Liver (tissue), 8 donors: ENCODE measurements at regions not wholly inside any gene's neighbourhood (a gene's known extent, or its start where the extent isn't known, plus 50 kb on each side); places are given as distances from the start of the nearest gene placed in this dataset.

Experiments
- DNase-seq: peaks from one replicate; pipeline ENCODE4 v3.0.0-alpha.2; 2017; ENCODE audit warnings: low spot score
- H3K27ac ChIP-seq, 2 donors: one replicate each; pipeline ENCODE4 v1.7.0; 2013; ENCODE audit warnings: inconsistent platforms in 2 of 2, low read length in 2 of 2, control low read depth in 1 of 2, low read depth in 1 of 2, mild to moderate bottlenecking in 1 of 2
- H3K27me3 ChIP-seq, 4 donors: one replicate each; pipeline versions ENCODE4 v1.6.1 to v1.7.0; 2013; ENCODE audit warnings: low read length in 3 of 4, inconsistent platforms in 1 of 4, mild to moderate bottlenecking in 1 of 4, moderate library complexity in 1 of 4; ENCODE audit not compliant: control insufficient read depth in 4 of 4, insufficient read depth in 4 of 4
- H3K36me3 ChIP-seq, 4 donors: one replicate each; pipeline versions ENCODE4 v1.6.1 to v1.7.0; 2013; ENCODE audit warnings: low read length in 3 of 4, mild to moderate bottlenecking in 3 of 4, low read depth in 1 of 4, moderate library complexity in 1 of 4; ENCODE audit not compliant: control insufficient read depth in 4 of 4, insufficient read depth in 3 of 4
- H3K4me1 ChIP-seq, 4 donors: one replicate each; pipeline versions ENCODE4 v1.6.1 to v1.7.0; 2013; ENCODE audit warnings: low read length in 3 of 4, mild to moderate bottlenecking in 3 of 4, moderate library complexity in 1 of 4; ENCODE audit not compliant: control insufficient read depth in 4 of 4, insufficient read depth in 4 of 4
- H3K4me3 ChIP-seq, 3 donors: one replicate each; pipeline versions ENCODE4 v1.6.1 to v1.7.0; 2013; ENCODE audit warnings: low read length in 3 of 3, control low read depth in 1 of 3, low read depth in 1 of 3, mild to moderate bottlenecking in 1 of 3
- H3K9ac ChIP-seq, 2 donors: one replicate each; pipeline ENCODE4 v1.7.0; 2013; ENCODE audit warnings: low read length in 2 of 2, mild to moderate bottlenecking in 2 of 2, moderate library complexity in 2 of 2, control low read depth in 1 of 2, low read depth in 1 of 2
- H3K9me3 ChIP-seq, 4 donors: one replicate each; pipeline versions ENCODE4 v1.6.1 to v1.7.0; 2013; ENCODE audit warnings: low read length in 3 of 4; ENCODE audit not compliant: control insufficient read depth in 4 of 4
- EGR1 ChIP-seq, 2 donors: IDR thresholded peaks; 2 replicates each; pipeline ENCODE4 v1.6.1; 2016 to 2018; ENCODE audit warnings: antibody characterized with exemption in 2 of 2, low read depth in 2 of 2
- FOXA1 ChIP-seq: IDR thresholded peaks from 2 replicates; pipeline ENCODE4 v1.6.1; 2016; ENCODE audit warnings: antibody characterized with exemption
- FOXA2 ChIP-seq: IDR thresholded peaks from 2 replicates; pipeline ENCODE4 v1.6.1; 2016; ENCODE audit warnings: antibody characterized with exemption
- GABPA ChIP-seq, 2 donors: IDR thresholded peaks in 1 of 2; conservative IDR thresholded peaks in 1 of 2; 2 replicates each; pipeline ENCODE4 v1.6.1; 2016; ENCODE audit warnings: antibody characterized with exemption in 2 of 2, mild to moderate bottlenecking in 1 of 2, moderate library complexity in 1 of 2
- HNF4A ChIP-seq, 2 donors: conservative IDR thresholded peaks; 2 replicates each; pipeline ENCODE4 v1.6.1; 2016; ENCODE audit warnings: antibody characterized with exemption in 2 of 2, mild to moderate bottlenecking in 2 of 2
- JUND ChIP-seq, 2 donors: IDR thresholded peaks; 2 replicates each; pipeline ENCODE4 v1.6.1; 2016; ENCODE audit warnings: antibody characterized with exemption in 2 of 2
- NR2F2 ChIP-seq: IDR thresholded peaks from 2 replicates; pipeline ENCODE4 v1.6.1; 2016; ENCODE audit warnings: antibody characterized with exemption
- RXRA ChIP-seq, 2 donors: IDR thresholded peaks; 2 replicates each; pipeline ENCODE4 v1.6.1; 2017 to 2018; ENCODE audit warnings: antibody characterized with exemption in 2 of 2, mild to moderate bottlenecking in 1 of 2
- TAF1 ChIP-seq: conservative IDR thresholded peaks from 2 replicates; pipeline ENCODE4 v1.6.1; 2016; ENCODE audit warnings: antibody characterized with exemption, mild to moderate bottlenecking
- YY1 ChIP-seq: IDR thresholded peaks from 2 replicates; pipeline ENCODE4 v1.6.1; 2016; ENCODE audit warnings: antibody characterized with exemption, mild to moderate bottlenecking
- WGBS: extraction: QIAGEN DNeasy Blood & Tissue Kit; methylation state at CpG from one replicate; pipeline ENCODE4 v1.1.7; 2013; 5-methylcytosine and 5-hydroxymethylcytosine counted together
- TF ChIP-seq, protein P1 (sequence below): fragments of 150-350 bp; IDR thresholded peaks from 2 replicates; pipeline ENCODE4 v1.5.1; 2017; ENCODE audit warnings: improper control_type of control experiment, low read depth, low read length; ENCODE audit not compliant: missing input control
- TF ChIP-seq, protein P2 (sequence below): IDR thresholded peaks from 2 replicates; pipeline ENCODE4 v1.6.1; 2016; ENCODE audit warnings: antibody characterized with exemption
- TF ChIP-seq, protein P3 (sequence below): IDR thresholded peaks from 2 replicates; pipeline ENCODE4 v1.6.1; 2016; ENCODE audit warnings: antibody characterized with exemption
- TF ChIP-seq, protein P4 (sequence below): IDR thresholded peaks from 2 replicates; pipeline ENCODE4 v1.6.1; 2016; ENCODE audit warnings: antibody characterized with exemption, mild to moderate bottlenecking
- donor health status: healthy.
- donor health status: healthy.
- donor health status: healthy.
- donor health status: healthy.
- donor health status: healthy.

DNA sequence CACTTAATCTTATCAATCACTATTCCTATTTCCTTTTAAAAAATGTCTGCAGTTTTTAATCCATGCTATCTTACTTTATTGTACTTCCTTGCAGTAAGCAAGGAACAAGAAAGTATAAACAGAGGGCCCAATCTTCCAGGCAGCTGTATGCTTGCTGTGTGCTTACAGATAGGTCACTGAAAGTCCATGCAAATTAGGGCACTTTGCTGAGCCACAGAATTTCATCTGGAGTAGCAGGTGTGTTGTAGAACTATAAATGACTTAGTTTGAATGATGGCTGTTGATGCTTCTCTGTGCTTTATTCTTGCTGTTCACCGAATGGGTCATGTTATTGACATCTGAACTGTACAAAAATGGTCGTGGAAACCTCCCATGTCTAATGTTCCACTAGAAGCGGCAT, 154.6 kb downstream of the ATOH1 start:
- H3K4me1 ChIP-seq: no peaks in the 10 kb centered on the region
- H3K36me3 ChIP-seq: no peaks in the 10 kb centered on the region
- H3K27me3 ChIP-seq: no peaks in the 10 kb centered on the region
- H3K9me3 ChIP-seq: peaks cover 0 to 2% (median 0%) of the 10 kb centered on the region in 4 donors
- WGBS: 72% methylated on average over 3 of the region's 3 CpGs
- H3K9ac ChIP-seq: no peak overlapping the region
- H3K27ac ChIP-seq: no peak overlapping the region
- H3K4me3 ChIP-seq: no peak overlapping the region
- TF ChIP-seq, protein P1, sequence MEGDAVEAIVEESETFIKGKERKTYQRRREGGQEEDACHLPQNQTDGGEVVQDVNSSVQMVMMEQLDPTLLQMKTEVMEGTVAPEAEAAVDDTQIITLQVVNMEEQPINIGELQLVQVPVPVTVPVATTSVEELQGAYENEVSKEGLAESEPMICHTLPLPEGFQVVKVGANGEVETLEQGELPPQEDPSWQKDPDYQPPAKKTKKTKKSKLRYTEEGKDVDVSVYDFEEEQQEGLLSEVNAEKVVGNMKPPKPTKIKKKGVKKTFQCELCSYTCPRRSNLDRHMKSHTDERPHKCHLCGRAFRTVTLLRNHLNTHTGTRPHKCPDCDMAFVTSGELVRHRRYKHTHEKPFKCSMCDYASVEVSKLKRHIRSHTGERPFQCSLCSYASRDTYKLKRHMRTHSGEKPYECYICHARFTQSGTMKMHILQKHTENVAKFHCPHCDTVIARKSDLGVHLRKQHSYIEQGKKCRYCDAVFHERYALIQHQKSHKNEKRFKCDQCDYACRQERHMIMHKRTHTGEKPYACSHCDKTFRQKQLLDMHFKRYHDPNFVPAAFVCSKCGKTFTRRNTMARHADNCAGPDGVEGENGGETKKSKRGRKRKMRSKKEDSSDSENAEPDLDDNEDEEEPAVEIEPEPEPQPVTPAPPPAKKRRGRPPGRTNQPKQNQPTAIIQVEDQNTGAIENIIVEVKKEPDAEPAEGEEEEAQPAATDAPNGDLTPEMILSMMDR: no peak
- no peak for DNase-seq

DNA sequence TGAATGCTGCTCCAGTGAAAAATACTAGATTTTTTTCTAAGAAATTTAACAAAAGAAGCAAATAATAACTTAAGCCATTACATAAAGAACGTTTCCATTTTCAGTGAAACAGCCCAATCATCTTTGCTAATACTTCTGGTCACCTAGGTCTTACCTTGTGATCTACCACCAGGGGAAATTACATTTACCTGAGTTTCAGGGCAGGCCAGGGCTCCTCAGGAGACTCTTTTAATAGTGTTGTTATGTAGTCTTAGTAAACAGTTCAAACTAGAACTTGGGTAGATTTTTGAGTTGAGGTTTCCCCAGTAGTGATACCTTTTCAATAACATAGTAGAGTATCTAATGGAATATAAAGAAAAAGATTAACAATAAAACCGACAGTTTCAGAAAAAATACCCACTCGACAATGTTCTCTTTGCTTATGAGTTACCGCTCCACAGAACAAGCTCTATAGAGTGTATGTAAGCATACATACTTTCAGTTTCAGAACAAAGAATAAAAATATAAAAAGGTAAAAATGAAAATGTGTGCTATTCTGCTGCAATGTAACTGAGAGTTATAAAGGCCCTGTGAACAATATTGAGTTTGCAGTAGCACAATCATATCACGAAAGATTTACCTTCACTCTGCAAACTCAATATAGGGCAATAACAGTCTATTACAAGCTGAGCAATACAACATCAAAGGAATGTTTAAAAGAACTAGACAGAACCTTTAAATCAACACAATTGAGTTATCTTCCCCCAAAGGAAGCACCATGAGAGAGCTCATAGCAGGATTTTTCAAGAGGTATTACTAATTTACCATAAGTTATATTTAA, 165.8 kb downstream of the ATOH1 start:
- TF ChIP-seq, protein P2, sequence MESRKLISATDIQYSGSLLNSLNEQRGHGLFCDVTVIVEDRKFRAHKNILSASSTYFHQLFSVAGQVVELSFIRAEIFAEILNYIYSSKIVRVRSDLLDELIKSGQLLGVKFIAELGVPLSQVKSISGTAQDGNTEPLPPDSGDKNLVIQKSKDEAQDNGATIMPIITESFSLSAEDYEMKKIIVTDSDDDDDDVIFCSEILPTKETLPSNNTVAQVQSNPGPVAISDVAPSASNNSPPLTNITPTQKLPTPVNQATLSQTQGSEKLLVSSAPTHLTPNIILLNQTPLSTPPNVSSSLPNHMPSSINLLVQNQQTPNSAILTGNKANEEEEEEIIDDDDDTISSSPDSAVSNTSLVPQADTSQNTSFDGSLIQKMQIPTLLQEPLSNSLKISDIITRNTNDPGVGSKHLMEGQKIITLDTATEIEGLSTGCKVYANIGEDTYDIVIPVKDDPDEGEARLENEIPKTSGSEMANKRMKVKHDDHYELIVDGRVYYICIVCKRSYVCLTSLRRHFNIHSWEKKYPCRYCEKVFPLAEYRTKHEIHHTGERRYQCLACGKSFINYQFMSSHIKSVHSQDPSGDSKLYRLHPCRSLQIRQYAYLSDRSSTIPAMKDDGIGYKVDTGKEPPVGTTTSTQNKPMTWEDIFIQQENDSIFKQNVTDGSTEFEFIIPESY: no peak
- TF ChIP-seq FOXA1 (no peak), JUND (IDR thresholded peaks at IDR 0.05) (no peak), NR2F2 (no peak), FOXA2 (no peak), RXRA (IDR thresholded peaks at IDR 0.05) (no peak), EGR1 (IDR thresholded peaks at IDR 0.05; ENCODE audit: low read depth in 2 of 2) (no peak), YY1 (no peak), TAF1 (no peak), GABPA (IDR thresholded peaks at IDR 0.05 in 1 of 2, conservative IDR thresholded peaks at IDR 0.05 in 1 of 2) (no peak), HNF4A (conservative IDR thresholded peaks at IDR 0.05) (no peak)
- TF ChIP-seq, protein P3, sequence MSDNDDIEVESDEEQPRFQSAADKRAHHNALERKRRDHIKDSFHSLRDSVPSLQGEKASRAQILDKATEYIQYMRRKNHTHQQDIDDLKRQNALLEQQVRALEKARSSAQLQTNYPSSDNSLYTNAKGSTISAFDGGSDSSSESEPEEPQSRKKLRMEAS: no peak
- TF ChIP-seq, protein P4, sequence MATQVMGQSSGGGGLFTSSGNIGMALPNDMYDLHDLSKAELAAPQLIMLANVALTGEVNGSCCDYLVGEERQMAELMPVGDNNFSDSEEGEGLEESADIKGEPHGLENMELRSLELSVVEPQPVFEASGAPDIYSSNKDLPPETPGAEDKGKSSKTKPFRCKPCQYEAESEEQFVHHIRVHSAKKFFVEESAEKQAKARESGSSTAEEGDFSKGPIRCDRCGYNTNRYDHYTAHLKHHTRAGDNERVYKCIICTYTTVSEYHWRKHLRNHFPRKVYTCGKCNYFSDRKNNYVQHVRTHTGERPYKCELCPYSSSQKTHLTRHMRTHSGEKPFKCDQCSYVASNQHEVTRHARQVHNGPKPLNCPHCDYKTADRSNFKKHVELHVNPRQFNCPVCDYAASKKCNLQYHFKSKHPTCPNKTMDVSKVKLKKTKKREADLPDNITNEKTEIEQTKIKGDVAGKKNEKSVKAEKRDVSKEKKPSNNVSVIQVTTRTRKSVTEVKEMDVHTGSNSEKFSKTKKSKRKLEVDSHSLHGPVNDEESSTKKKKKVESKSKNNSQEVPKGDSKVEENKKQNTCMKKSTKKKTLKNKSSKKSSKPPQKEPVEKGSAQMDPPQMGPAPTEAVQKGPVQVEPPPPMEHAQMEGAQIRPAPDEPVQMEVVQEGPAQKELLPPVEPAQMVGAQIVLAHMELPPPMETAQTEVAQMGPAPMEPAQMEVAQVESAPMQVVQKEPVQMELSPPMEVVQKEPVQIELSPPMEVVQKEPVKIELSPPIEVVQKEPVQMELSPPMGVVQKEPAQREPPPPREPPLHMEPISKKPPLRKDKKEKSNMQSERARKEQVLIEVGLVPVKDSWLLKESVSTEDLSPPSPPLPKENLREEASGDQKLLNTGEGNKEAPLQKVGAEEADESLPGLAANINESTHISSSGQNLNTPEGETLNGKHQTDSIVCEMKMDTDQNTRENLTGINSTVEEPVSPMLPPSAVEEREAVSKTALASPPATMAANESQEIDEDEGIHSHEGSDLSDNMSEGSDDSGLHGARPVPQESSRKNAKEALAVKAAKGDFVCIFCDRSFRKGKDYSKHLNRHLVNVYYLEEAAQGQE: no peak
- 78% methylated on average over 5 of the region's 5 CpGs for WGBS
- no peaks in the 10 kb centered on the region for H3K4me1 ChIP-seq
- H3K27me3 ChIP-seq: no peaks in the 10 kb centered on the region
- DNase-seq: no peak
- H3K36me3 ChIP-seq: no peaks in the 10 kb centered on the region
- no peak overlapping the region for H3K9ac ChIP-seq
- no peak overlapping the region for H3K27ac ChIP-seq
- H3K4me3 ChIP-seq: no peak overlapping the region
- H3K9me3 ChIP-seq: no peaks in the 10 kb centered on the region
